ENCODE measurements at regions not wholly inside any gene's neighbourhood (a gene's known extent, or its start where the extent isn't known, plus 50 kb on each side); places are given as distances from the start of the nearest gene placed in this dataset.
A peak's percentile ranks its signal among the peaks of the same experiment; 100 is the strongest.

DNA sequence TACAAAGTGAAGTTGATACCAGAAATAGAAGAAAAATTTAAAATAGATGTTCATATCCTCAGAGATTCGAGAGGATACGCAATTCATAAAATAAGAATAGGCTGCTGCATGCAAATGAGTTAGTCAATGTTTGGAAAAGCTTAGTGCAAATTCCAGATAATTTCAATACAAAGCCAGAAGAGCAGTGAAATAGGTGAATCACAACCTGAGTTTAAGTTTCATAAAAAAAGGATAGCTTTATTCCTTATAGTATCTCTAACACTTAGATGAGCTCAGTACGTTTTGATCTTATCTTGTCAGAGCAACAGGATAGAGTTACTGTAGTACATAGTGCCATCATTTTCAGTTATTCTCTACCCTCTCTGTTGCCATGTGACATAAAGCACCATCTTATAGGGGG lies 653.4 kb upstream of the ZNF608 start:
- 88 to 95% methylated on average over 3 of the region's 3 CpGs for WGBS, 2 donors
- DNase-seq (ENCODE audit: low spot score in 2 of 2), result no peak
- H3K4me3 ChIP-seq (ENCODE audit: low read depth, poor library complexity, severe bottlenecking), result no peak overlapping the region
- TF ChIP-seq POLR2A (IDR thresholded peaks at IDR 0.05) (no peak), CTCF (IDR thresholded peaks at IDR 0.05) (no peak)
- intact Hi-C loops (cut with DNase I; ENCODE audit: low total_unique reads), result no loop called here

- no peak for DNase-seq (ENCODE audit: low spot score in 2 of 2)
- TF ChIP-seq POLR2A (IDR thresholded peaks at IDR 0.05), result no peak
- no peak for TF ChIP-seq CTCF (IDR thresholded peaks at IDR 0.05)
- WGBS, 2 donors, result 68 to 70% methylated on average over 5 of the region's 5 CpGs
- no peak overlapping the region for H3K4me3 ChIP-seq (ENCODE audit: low read depth, poor library complexity, severe bottlenecking)
- intact Hi-C loops (cut with DNase I; ENCODE audit: low total_unique reads), result no loop called here
Measured at GRCh38 chr5:125401724-125402622, 655.5 kb upstream of the ZNF608 start.

- no peak overlapping the region for H3K4me3 ChIP-seq (ENCODE audit: low read depth, poor library complexity, severe bottlenecking)
- intact Hi-C loops (cut with DNase I; ENCODE audit: low total_unique reads), result no loop called here
- no peak for DNase-seq (ENCODE audit: low spot score in 2 of 2)
- WGBS, 2 donors, result 87% methylated on average over 4 of the region's 4 CpGs
- TF ChIP-seq POLR2A (IDR thresholded peaks at IDR 0.05) (no peak), CTCF (IDR thresholded peaks at IDR 0.05) (no peak)
Measured at GRCh38 chr5:125402787-125403186, 656.3 kb upstream of the ZNF608 start.

DNA sequence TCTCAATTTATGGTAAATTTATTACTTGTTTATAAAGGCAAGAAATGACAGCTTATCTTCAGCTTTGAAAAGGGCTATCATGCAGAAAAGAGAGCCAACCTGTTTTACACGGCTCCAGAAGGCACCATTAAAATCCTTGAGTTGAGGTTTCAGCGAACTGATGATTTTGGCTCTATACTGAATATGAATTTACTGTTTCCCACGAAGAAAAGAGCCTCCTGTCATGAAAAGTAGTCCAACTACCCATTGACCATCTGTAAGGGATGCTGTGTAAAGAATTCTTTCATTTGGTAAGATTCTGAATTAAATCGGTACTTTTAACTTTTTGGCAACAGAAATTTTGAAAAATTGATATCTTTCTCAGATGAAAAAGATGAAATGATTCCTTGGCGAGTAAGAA lies 657.6 kb upstream of the ZNF608 start:
- no peak overlapping the region for H3K4me3 ChIP-seq (ENCODE audit: low read depth, poor library complexity, severe bottlenecking)
- intact Hi-C loops (cut with DNase I; ENCODE audit: low total_unique reads), result no loop called here
- DNase-seq (ENCODE audit: low spot score in 2 of 2), result no peak
- no peak for TF ChIP-seq POLR2A (IDR thresholded peaks at IDR 0.05)
- WGBS, 2 donors, result 73 to 91% methylated on average over 5 of the region's 5 CpGs

DNA sequence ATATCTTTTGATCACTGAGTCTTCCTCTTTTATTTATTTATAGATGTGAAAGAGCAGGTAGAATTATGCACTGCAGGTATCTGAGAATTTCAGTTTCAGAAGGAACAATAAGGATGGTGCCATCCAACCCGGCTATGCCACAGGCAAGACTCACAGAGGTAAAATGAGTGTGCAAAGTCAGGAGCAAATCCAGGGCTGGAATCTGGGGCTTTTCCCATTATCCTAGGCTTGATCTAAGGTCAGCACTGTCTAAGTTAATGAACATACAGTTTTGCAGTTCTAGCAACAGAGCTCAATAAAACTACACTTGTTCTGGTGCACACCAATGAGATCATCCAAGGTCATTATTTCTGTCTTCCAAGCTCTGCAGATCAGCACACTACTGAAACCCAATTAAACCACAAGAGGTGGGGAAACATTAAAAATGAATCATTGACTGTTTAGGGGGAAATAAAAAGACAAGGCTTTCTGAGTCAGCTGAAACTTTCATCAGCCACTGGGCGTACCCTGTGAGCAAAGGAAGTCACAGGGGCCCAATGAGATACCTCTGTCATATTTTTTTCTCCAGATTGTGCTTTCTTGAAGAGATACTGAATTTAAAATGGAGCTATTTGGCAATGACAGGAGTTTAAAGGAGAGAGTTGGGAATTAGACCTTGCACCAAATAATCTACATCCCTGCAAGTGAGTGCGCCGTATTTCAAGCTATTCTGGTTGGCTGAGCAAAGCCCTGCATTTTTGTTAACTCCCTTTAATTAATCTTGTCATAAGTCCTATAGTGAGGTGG lies 662.2 kb upstream of the ZNF608 start:
- TF ChIP-seq CTCF (IDR thresholded peaks at IDR 0.05) (no peak), POLR2A (IDR thresholded peaks at IDR 0.05) (no peak)
- DNase-seq (ENCODE audit: low spot score in 2 of 2), result peak in 1 of 2 donors; percentile 24
- WGBS, 2 donors, result 61 to 70% methylated on average over 4 of the region's 4 CpGs
- H3K4me3 ChIP-seq (ENCODE audit: low read depth, poor library complexity, severe bottlenecking), result no peak overlapping the region
- intact Hi-C loops (cut with DNase I; ENCODE audit: low total_unique reads), result no loop called here

DNA sequence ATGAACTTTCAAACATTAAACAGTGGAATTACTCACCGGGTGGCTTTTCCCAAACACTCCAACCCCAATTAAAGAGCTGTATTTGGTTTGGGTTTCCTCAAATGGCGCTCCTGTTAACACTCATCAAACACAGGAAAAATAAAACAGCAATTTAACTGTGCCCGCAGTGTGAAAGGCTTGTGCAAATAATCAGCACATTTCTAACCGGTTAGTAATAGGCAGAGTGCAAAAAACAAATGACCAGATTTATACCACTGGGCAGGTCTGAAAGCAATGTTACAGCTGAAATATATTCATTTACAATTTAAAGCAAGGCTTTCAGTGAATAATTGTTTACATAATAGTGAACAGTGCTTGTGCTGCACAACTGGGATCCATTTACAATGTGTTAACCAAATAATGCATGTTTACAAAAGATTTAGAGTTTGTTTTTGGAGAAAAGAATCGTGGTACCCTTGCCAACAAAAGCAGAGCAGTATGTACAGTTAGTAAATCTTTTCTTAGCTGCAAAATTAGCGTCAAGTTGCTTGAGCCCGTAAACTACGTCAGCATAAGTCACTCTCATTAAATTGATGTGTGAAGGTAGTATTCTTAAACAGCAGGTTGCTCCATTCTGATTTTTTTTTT lies 662.9 kb upstream of the ZNF608 start:
- WGBS, 2 donors, result 76 to 80% methylated on average over 8 of the region's 8 CpGs
- TF ChIP-seq POLR2A (IDR thresholded peaks at IDR 0.05) (no peak), CTCF (IDR thresholded peaks at IDR 0.05) (no peak)
- intact Hi-C loops (cut with DNase I; ENCODE audit: low total_unique reads), result no loop called here
- H3K4me3 ChIP-seq (ENCODE audit: low read depth, poor library complexity, severe bottlenecking), result no peak overlapping the region
- DNase-seq (ENCODE audit: low spot score in 2 of 2), result no peak

Measured in lower leg skin (tissue), 4 donors.